GM21529 (cell line): ENCODE measurements at regions not wholly inside any gene's neighbourhood (a gene's known extent, or its start where the extent isn't known, plus 50 kb on each side); places are given as distances from the start of the nearest gene placed in this dataset.

Experiments used
- ATAC-seq: cut with Tn5 transposase; IDR thresholded peaks from one replicate; pipeline ENCODE4 v1.9.1; 2021; ENCODE audit not compliant: unreplicated experiment

- no peak for ATAC-seq
Observed at GRCh38 chr4:22233230-22233629, 282.6 kb downstream of the ADGRA3 start.

DNA sequence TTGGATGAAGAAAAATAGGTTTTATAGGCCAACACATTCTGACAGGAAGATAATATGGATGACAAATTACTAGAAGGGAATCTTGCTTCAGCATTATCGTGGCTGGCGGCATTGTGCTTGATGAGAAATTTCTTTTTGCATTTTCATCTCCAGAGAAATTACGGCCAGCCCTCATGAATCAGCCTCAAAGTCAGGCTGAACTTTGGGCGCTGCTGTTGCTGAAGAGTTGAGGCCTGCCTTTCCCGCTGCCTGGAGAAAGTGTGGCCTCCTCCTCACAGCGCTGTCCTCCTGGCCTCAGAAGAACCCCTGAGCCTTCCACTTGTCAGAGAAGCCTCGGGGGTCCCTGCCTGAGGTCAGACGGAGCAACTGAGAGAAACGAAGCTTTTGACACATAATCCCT is 272.4 kb upstream of the KCNIP4 start:
- ATAC-seq = no peak

- no peak for ATAC-seq
Observed at GRCh38 chr4:22217480-22217879, 268.9 kb upstream of the KCNIP4 start.

DNA sequence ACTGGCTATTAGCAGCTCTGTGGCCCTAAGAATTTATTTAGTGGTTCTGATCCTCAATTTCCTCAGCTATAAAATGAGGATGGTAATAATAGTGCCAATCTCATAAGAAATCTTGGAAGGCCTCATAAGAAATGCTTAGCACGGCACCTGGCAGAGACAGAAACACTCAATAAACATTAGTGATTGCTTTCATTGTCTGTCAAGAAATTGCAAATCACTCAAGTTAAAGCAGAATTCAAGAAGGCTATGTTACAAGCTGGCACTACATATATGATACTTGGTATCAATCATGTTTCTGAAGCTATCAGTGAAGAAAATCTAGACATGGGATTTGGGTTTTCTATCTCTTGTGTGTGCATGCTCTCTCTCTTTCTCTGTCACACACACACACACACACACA is 267.7 kb upstream of the KCNIP4 start:
- no peak for ATAC-seq

DNA sequence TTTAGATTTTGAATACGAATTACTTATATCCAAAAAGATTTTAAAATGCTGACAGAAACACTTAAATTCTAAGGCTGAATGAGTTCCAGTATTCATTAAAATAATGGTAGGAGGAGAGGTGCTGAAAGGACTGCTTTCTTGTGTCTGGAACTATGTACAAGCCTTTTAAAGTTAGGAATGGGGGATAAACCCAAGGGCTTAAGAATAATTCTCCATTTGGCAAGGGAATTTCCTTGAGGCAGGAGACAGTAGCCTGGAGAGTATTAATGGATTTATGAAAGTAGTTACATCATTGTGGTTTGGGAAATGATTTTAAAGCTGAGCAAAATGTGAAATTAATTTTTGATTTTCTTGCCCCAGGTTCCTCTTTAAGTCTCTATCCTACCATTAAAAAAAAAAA is 266.5 kb upstream of the KCNIP4 start:
- no peak for ATAC-seq

DNA sequence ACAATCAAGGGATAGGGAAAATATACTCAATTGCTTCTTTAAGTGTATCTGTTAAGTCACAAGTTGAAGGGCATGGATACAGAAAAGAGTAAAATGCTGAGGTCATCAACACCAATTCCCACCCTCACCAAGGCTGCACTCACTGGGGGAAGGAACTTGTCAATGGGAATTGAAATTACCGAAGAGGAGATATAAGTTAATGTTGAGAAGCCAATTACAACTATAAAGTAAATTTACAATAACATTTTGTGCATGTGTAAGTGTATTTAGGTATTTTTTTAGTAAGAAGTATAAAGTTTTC is 255.1 kb upstream of the KCNIP4 start:
- ATAC-seq = no peak

- no peak for ATAC-seq
Observed at GRCh38 chr4:22202975-22203710, 254.6 kb upstream of the KCNIP4 start.

GRCh38 chr4:22202246-22202974 is 253.8 kb upstream of the KCNIP4 start:
- no peak for ATAC-seq

GRCh38 chr4:22201256-22201655 is 252.7 kb upstream of the KCNIP4 start:
- no peak for ATAC-seq

DNA sequence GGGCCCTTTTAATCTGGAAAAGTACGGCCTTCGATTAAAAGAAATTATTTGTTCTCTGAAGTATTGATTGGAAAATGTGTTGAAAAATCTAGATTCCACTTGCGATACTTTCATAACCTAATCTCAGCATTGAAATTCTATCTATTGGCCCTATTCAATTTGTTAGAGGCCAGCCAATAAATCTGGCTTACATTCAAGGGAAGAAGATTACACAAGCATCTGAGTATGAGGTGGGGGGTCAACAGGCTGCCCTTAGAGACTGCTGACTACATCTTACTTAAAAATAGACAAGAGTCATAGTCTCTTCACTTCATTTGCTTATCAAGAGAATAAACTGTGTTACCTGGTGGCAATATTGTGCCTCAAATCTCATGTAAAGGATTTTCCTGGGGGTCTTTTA is 248.0 kb upstream of the KCNIP4 start:
- no peak for ATAC-seq

- ATAC-seq = no peak
Observed at GRCh38 chr4:22192084-22192511, 243.5 kb upstream of the KCNIP4 start.

GRCh38 chr4:22191565-22191964 is 243.0 kb upstream of the KCNIP4 start:
- no peak for ATAC-seq

- ATAC-seq = no peak
Observed at GRCh38 chr4:22190855-22191254, 242.3 kb upstream of the KCNIP4 start.

DNA sequence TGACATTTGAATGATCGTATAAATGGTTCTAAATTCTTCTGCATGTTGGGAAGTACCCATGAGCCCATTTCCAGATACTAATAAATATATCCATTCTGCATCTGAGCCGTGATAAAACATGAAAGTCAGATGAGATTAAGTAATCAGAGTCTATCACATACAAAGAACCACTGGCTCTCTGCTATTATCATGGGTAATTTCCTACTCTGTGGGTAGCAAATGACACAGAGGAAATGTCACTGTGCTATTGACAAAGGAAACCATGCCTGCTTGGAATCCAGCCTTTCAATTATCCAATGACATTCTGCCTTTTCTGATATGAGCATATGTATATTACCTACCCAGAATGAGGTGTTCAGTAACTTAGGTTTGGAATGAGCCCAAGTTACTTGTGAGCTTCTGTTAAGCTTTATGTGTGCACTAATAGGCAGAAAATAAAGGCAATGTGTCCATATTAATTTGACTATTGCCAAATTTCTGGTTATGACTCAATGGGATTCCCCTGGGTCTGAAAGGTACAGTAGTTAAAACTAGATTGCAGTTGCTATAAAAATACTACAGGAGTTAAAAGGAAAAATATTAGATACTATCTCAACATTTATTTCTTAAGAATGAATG is 238.7 kb upstream of the KCNIP4 start:
- ATAC-seq = no peak

GRCh38 chr4:22181736-22182135 is 233.2 kb upstream of the KCNIP4 start:
- no peak for ATAC-seq

GRCh38 chr4:22179124-22179874 is 230.7 kb upstream of the KCNIP4 start:
- ATAC-seq = no peak

DNA sequence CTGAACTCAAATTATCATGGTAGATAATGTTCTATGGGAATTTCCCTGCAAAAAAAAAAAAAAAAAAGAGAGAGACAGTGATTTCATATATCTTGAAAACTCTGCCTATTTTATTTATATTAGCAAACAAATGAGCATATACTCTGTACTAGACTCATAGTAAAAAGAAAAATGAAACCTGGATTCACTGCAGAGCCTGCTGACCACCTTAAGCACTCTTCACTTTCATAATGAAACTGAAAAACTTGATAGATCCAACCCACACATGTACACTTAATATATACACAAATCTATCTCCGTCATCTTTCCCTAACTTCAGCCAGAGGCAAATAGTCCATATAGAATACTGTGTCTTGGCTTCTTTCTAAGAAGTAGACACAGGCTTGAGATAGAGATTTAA is 226.1 kb upstream of the KCNIP4 start:
- ATAC-seq = no peak

GRCh38 chr4:22170353-22170752 is 221.8 kb upstream of the KCNIP4 start:
- ATAC-seq = no peak

GRCh38 chr4:22167201-22167600 is 218.6 kb upstream of the KCNIP4 start:
- no peak for ATAC-seq

DNA sequence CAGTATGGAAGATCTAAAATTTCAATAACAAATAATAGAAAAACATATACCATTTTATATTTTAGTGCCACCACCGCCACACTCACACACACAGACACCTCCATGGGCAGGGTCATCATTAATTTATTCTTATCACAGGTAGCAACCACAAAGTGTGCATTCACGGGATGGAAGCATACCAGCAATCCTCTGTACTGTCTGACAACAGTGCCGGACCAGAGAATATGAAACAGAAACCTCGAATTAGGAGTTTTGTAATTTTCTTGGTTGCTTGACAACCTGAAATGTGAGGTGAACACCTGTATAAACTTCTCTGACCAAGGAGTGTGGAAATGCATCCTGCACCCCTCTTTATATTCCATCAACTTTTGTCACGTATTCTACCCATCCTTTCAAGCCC is 213.9 kb upstream of the KCNIP4 start:
- no peak for ATAC-seq

DNA sequence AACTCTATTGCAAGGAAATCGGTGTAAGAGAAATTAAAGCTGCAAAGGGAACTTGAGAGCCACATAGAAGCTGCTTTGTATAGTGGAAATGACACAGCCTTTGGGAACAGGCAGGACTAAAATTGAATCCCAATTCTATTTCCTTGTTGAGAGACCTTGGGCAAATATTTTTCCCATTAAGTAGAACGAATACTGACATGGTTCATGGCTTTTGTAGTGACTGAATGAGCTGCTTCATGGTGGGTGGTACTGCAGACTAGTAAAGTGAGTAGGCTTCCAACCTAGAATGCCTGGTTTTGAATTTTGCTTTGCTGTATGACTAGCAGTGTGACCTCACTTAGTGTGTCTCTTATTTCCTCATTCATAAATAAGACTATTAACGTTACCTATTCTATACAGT is 182.2 kb upstream of the KCNIP4 start:
- ATAC-seq = no peak
